T-helper 17 cell (primary cell): ENCODE measurements at regions not wholly inside any gene's neighbourhood (a gene's known extent, or its start where the extent isn't known, plus 50 kb on each side); places are given as distances from the start of the nearest gene placed in this dataset.
"Not testable (repeated sequence)": the region's sequence is repeated elsewhere in the genome, so short reads cannot be mapped to it uniquely, and the experiment has no call there.

ENCODE experiments used
- ATAC-seq: fragments of 150-1000 bp; cut with Tn5 transposase; 2 replicates; pipeline ENCODE4 v1.10.0; 2021; ENCODE audit warnings: mild to moderate bottlenecking, moderate library complexity
- DNase-seq, 3 donors: peaks; one replicate each; pipeline versions ENCODE4 v3.0.0 to v3.0.0-alpha.2; 2020 to 2021
- H3K9me3 ChIP-seq: one replicate; pipeline ENCODE4 v1.7.0; 2013; ENCODE audit warnings: low read length, mild to moderate bottlenecking; ENCODE audit not compliant: control insufficient read depth, poor library complexity, severe bottlenecking
- H3K27ac Mint-ChIP-seq: one replicate; pipeline ENCODE4 v1.8.0; 2022; ENCODE audit warnings: mild to moderate bottlenecking, moderate library complexity, mixed read lengths
- H3K27me3 Mint-ChIP-seq: one replicate; pipeline ENCODE4 v1.8.0; 2022; ENCODE audit warnings: mixed read lengths
- H3K36me3 Mint-ChIP-seq: one replicate; pipeline ENCODE4 v1.8.0; 2022; ENCODE audit warnings: low read depth, mixed read lengths
- H3K4me1 Mint-ChIP-seq: one replicate; pipeline ENCODE4 v1.8.0; 2022; ENCODE audit warnings: mild to moderate bottlenecking, mixed read lengths
- H3K4me3 Mint-ChIP-seq: one replicate; pipeline ENCODE4 v1.8.0; 2022; ENCODE audit warnings: mild to moderate bottlenecking, moderate library complexity, mixed read lengths

DNA sequence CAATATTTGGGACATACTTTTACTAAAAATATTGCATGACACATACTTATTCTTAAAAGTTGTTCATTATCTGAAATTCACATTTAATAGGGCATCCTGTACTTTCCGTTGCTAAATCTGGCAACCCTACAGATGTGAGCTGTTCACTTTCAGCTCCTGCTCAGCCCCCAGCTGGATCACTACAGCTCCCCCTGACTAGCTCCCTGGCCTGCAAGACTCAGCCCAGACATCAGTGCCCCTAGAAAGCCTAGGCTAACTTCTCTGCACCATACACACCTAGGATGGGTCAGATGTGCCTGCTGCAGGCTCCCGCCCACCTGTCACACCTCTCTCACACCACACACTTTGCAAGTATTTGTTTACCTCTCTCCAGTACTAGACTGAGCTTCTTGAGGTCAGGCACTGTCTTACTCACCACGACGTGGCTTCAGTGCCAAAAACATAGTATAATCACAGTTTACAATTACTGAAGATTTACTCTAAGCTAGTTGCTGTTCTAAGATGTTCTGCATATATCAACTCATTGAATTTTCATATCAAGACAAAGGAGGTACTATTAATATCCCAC is 55.9 kb upstream of the WIPF3 start:
- H3K36me3 Mint-ChIP-seq, H3K9me3 ChIP-seq, H3K4me1 Mint-ChIP-seq, H3K4me3 Mint-ChIP-seq, H3K27ac Mint-ChIP-seq, ATAC-seq, DNase-seq: not testable (repeated sequence)
- H3K27me3 Mint-ChIP-seq: peaks cover 31% of the 10 kb centered on the region

DNA sequence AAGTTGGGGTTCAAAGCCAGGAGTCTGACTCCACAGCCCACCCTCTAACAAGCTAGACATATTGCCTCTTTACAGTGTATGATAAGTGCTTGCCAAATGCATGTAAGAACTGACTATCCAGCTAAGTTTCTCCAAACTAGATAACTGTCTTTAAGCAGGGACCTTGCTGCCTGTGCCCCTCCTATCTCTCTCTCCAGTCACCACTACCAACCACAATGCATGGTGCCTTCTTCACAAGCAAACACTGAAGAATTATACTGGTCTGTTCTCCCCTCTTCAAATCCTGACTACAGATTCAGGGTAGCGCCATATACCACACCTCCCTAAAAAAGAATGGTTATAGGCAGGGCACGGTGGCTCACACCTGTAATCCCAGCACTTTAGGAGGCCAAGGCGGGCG is 55.3 kb upstream of the WIPF3 start:
- not testable (repeated sequence) for H3K4me3 Mint-ChIP-seq, ATAC-seq, H3K9me3 ChIP-seq, H3K27ac Mint-ChIP-seq, H3K36me3 Mint-ChIP-seq, H3K4me1 Mint-ChIP-seq, DNase-seq
- peaks cover 27% of the 10 kb centered on the region for H3K27me3 Mint-ChIP-seq

DNA sequence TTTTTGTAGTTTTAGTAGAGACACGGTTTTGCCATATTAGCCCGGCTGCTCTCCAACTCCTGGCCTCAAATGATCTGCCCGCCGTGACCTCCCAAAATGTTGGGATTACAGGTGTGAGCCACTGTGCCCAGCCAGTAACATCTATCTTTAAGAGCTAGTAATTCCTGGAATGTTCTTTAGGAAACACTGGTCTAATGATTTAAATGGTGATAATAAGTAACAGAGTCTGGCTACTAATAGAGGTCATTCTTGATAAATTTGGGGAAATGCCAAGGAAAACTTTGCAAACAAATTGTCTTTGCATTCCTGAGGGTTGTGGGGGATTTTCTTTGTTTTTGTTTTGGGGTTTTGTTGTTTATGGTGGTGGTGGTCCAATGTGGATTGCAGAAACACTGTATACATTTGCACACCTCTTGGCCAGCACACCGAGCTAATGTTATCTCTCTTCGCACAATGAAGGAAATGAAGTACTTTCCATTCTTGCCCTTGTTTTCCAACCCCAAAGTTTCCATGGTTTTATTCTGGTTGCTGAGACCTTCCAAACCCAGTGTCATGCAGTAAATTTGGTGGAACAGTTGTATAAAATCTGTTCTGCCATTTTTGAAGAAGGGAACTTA is 51.3 kb upstream of the WIPF3 start:
- no peak for ATAC-seq
- no peak for DNase-seq
- Mint-ChIP-seq H3K36me3 (no peaks in the 10 kb centered on the region), H3K27ac (no peak overlapping the region), H3K4me1 (no peaks in the 10 kb centered on the region), H3K4me3 (no peak overlapping the region), H3K27me3 (peaks cover 15% of the 10 kb centered on the region)
- H3K9me3 ChIP-seq: no peaks in the 10 kb centered on the region
